NB4 (cell line): ENCODE measurements at regions not wholly inside any gene's neighbourhood (a gene's known extent, or its start where the extent isn't known, plus 50 kb on each side); places are given as distances from the start of the nearest gene placed in this dataset.

Experiments
- CTCF ChIP-seq: IDR thresholded peaks from one replicate; pipeline ENCODE4 v1.5.1; 2012; ENCODE audit warnings: low read depth, low read length
- MAX ChIP-seq: IDR thresholded peaks from 2 replicates; pipeline ENCODE4 v1.6.1; 2011; ENCODE audit warnings: low read depth, low read length
- MYC ChIP-seq: IDR thresholded peaks from 2 replicates; pipeline ENCODE4 v1.6.1; 2011; ENCODE audit warnings: low read depth, low read length
- POLR2A ChIP-seq: IDR thresholded peaks from 2 replicates; pipeline ENCODE4 v1.6.1; 2011; ENCODE audit warnings: mild to moderate bottlenecking; ENCODE audit not compliant: insufficient read length; ENCODE audit errors: extremely low read depth

- no peak for TF ChIP-seq CTCF
- TF ChIP-seq POLR2A: no peak
- TF ChIP-seq MAX: no peak
- no peak for TF ChIP-seq MYC
Measured at GRCh38 chr7:153476166-153476565, 576.0 kb upstream of the DPP6 start.
